MM.1S (cell line): ENCODE measurements at regions not wholly inside any gene's neighbourhood (a gene's known extent, or its start where the extent isn't known, plus 50 kb on each side); places are given as distances from the start of the nearest gene placed in this dataset.

Experiments
- DNase-seq: peaks from one replicate; pipeline ENCODE4 v3.0.0-alpha.2; 2015
- H2AFZ ChIP-seq: fragments of 300-600 bp; sonication (generic); 2 replicates; pipeline ENCODE4 v1.6.0; 2016; ENCODE audit warnings: antibody characterized with exemption, low read length
- H3F3A ChIP-seq: fragments of 300-600 bp; sonication (generic); 2 replicates; pipeline ENCODE4 v1.6.1; 2016; ENCODE audit warnings: mild to moderate bottlenecking, antibody characterized with exemption, low read length, moderate library complexity, mixed read lengths; ENCODE audit not compliant: insufficient read depth
- H3K27ac ChIP-seq: fragments of 300-600 bp; sonication (generic); 2 replicates; pipeline ENCODE4 v1.5.1; 2016; ENCODE audit warnings: mild to moderate bottlenecking, low read length
- H3K27me3 ChIP-seq: fragments of 300-600 bp; sonication (generic); replicated peaks from 2 replicates; pipeline ENCODE4 v1.6.0; 2016; ENCODE audit warnings: low read length; ENCODE audit not compliant: insufficient read depth
- H3K36me3 ChIP-seq: fragments of 300-600 bp; sonication (generic); replicated peaks from 2 replicates; pipeline ENCODE4 v1.6.1; 2016; ENCODE audit warnings: mild to moderate bottlenecking, low read length, mixed read lengths; ENCODE audit not compliant: insufficient read depth
- H3K4me1 ChIP-seq: fragments of 300-600 bp; sonication (generic); 2 replicates; pipeline ENCODE4 v1.6.1; 2016; ENCODE audit warnings: low read length, mixed read lengths
- H3K4me2 ChIP-seq: fragments of 300-600 bp; sonication (generic); 2 replicates; pipeline ENCODE4 v1.6.0; 2016; ENCODE audit warnings: low read depth, low read length
- H3K4me3 ChIP-seq: fragments of 300-600 bp; sonication (generic); 2 replicates; pipeline ENCODE4 v1.5.1; 2016; ENCODE audit warnings: low read length, mixed read lengths
- H3K79me2 ChIP-seq: fragments of 300-600 bp; sonication (generic); 2 replicates; pipeline ENCODE4 v1.6.1; 2016; ENCODE audit warnings: mixed run types, low read length, mixed read lengths
- H3K9ac ChIP-seq: fragments of 300-600 bp; sonication (generic); 2 replicates; pipeline ENCODE4 v1.6.1; 2016; ENCODE audit warnings: low read length, mixed read lengths
- H3K9me2 ChIP-seq: fragments of 300-600 bp; sonication (generic); replicated peaks from 2 replicates; pipeline ENCODE4 v1.6.1; 2016; ENCODE audit warnings: mild to moderate bottlenecking, low read length, mixed read lengths; ENCODE audit not compliant: insufficient read depth
- H3K9me3 ChIP-seq: fragments of 300-600 bp; sonication (generic); replicated peaks from 2 replicates; pipeline ENCODE4 v1.6.1; 2016; ENCODE audit warnings: mild to moderate bottlenecking, low read length, mixed read lengths; ENCODE audit not compliant: insufficient read depth
- H4K20me1 ChIP-seq: fragments of 300-600 bp; sonication (generic); 2 replicates; pipeline ENCODE4 v1.6.1; 2016; ENCODE audit warnings: mild to moderate bottlenecking, low read length, moderate library complexity, mixed read lengths; ENCODE audit not compliant: insufficient read depth
- CTCF ChIP-seq: fragments of 300-600 bp; sonication (generic); IDR thresholded peaks from 2 replicates; pipeline ENCODE4 v1.5.1; 2016; ENCODE audit warnings: antibody characterized with exemption, low read length, mixed read lengths
- EZH2 ChIP-seq: fragments of 300-600 bp; sonication (generic); optimal IDR thresholded peaks from 2 replicates; pipeline ENCODE3; 2017; ENCODE audit warnings: low read depth, mild to moderate bottlenecking, antibody characterized with exemption, low read length, mixed read lengths
- EZH2phosphoT487 ChIP-seq: fragments of 300-600 bp; sonication (generic); IDR thresholded peaks from 2 replicates; pipeline ENCODE4 v1.6.1; 2018; ENCODE audit warnings: antibody characterized with exemption, low read length

GRCh38 chr2:123093199-123093598 lies 931.9 kb upstream of the CNTNAP5 start:
- Histone ChIP-seq H3K9ac (no peak overlapping the region), H3K4me1 (peaks cover 2% of the 10 kb centered on the region; the same call in 1 of the 2 replicates), H3K9me2 (no peaks in the 10 kb centered on the region), H3K4me3 (no peak overlapping the region), H3K27me3 (no peaks in the 10 kb centered on the region), H3K4me2 (no peak overlapping the region), H3K79me2 (no peaks in the 10 kb centered on the region), H3F3A (no peaks in the 10 kb centered on the region), H3K36me3 (no peaks in the 10 kb centered on the region), H3K9me3 (no peaks in the 10 kb centered on the region), H2AFZ (no peak overlapping the region), H4K20me1 (no peaks in the 10 kb centered on the region), H3K27ac (no peak overlapping the region)
- TF ChIP-seq CTCF, result no peak
- TF ChIP-seq EZH2, result no peak
- DNase-seq, result no peak

GRCh38 chr2:123095219-123095835 lies 929.8 kb upstream of the CNTNAP5 start:
- H3K27ac ChIP-seq, result no peak overlapping the region
- no peaks in the 10 kb centered on the region for H3K36me3 ChIP-seq
- H4K20me1 ChIP-seq, result no peaks in the 10 kb centered on the region
- H3K4me3 ChIP-seq, result no peak overlapping the region
- no peak for DNase-seq
- TF ChIP-seq EZH2 (no peak), CTCF (no peak), EZH2phosphoT487 (no peak)
- H3F3A ChIP-seq, result no peaks in the 10 kb centered on the region
- H3K9me2 ChIP-seq, result no peaks in the 10 kb centered on the region
- H2AFZ ChIP-seq, result no peak overlapping the region
- no peaks in the 10 kb centered on the region for H3K27me3 ChIP-seq
- H3K9me3 ChIP-seq, result no peaks in the 10 kb centered on the region
- no peak overlapping the region for H3K4me2 ChIP-seq
- H3K9ac ChIP-seq, result no peak overlapping the region
- H3K4me1 ChIP-seq, result peaks cover 3% of the 10 kb centered on the region; the same call in 1 of the 2 replicates
- H3K79me2 ChIP-seq, result no peaks in the 10 kb centered on the region

- Histone ChIP-seq H3K79me2 (no peaks in the 10 kb centered on the region), H3K27ac (no peak overlapping the region), H3K9ac (no peak overlapping the region), H3K4me1 (peaks cover 3% of the 10 kb centered on the region; the same call in 1 of the 2 replicates), H3K27me3 (no peaks in the 10 kb centered on the region), H3K36me3 (no peaks in the 10 kb centered on the region), H4K20me1 (no peaks in the 10 kb centered on the region), H3K9me3 (no peaks in the 10 kb centered on the region), H3K4me3 (no peak overlapping the region), H3F3A (no peaks in the 10 kb centered on the region), H3K9me2 (no peaks in the 10 kb centered on the region), H2AFZ (no peak overlapping the region), H3K4me2 (no peak overlapping the region)
- no peak for DNase-seq
- no peak for TF ChIP-seq CTCF
- TF ChIP-seq EZH2phosphoT487, result no peak
- no peak for TF ChIP-seq EZH2
Measured at GRCh38 chr2:123098619-123099018, 926.5 kb upstream of the CNTNAP5 start.
